Activated CD4-positive, alpha-beta memory T cell treated with anti-CD3 and anti-CD28 coated beads, Interleukin-2, amount 10 ng/mL, durations not matched to agents 7 days and 5 days (primary cell): ENCODE measurements at regions not wholly inside any gene's neighbourhood (a gene's known extent, or its start where the extent isn't known, plus 50 kb on each side); places are given as distances from the start of the nearest gene placed in this dataset.

Experiments
- CTCF ChIA-PET: fragments of 350-600 bp; sonication (Branson Sonifier 250); formaldehyde crosslinking; loops from one replicate; lab custom pipeline; 2021; ENCODE audit warnings: antibody characterized with exemption, inconsistent platforms; lab: Charles Lee
- POLR2A ChIA-PET: fragments of 350-600 bp; sonication (Branson Sonifier 250); formaldehyde crosslinking; loops from one replicate; lab custom pipeline; 2021; ENCODE audit warnings: antibody characterized with exemption; lab: Charles Lee
- DNase-seq: peaks from one replicate; pipeline ENCODE4 v3.0.0-alpha.2; 2020
- H3K27ac Mint-ChIP-seq: one replicate; pipeline ENCODE4 v1.8.0; 2021; ENCODE audit warnings: mild to moderate bottlenecking, mixed read lengths
- H3K27me3 Mint-ChIP-seq: one replicate; pipeline ENCODE4 v1.8.0; 2021; ENCODE audit warnings: mixed read lengths
- H3K36me3 Mint-ChIP-seq: one replicate; pipeline ENCODE4 v1.8.0; 2021; ENCODE audit warnings: low read depth, mixed read lengths
- H3K4me1 Mint-ChIP-seq: one replicate; pipeline ENCODE4 v1.8.0; 2021; ENCODE audit warnings: mixed read lengths
- H3K4me3 Mint-ChIP-seq: one replicate; pipeline ENCODE4 v1.8.0; 2021; ENCODE audit warnings: mild to moderate bottlenecking, mixed read lengths
- H3K9me3 Mint-ChIP-seq: one replicate; pipeline ENCODE4 v1.8.0; 2021; ENCODE audit warnings: mixed read lengths

DNA sequence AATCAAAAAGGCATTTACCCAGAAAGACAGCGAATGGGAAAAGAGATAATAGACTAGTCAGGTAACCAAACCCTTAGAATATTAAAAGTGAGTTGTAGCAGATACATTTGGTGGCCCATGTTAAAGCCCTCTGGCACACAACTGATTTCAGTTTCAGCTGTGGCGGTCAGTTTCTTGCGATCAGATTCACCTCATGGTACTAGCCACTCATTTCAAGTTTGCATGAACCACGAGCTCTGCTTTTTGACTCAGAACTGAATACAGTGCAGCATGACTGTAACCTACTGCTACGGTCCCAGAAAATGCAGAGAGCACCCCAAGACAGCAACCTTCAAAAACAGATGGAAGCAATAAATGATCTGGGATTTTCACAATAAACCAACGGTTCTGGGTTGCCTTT is 919.1 kb upstream of the PCDH10 start:
- Mint-ChIP-seq H3K27me3 (no peaks in the 10 kb centered on the region), H3K9me3 (peaks cover 9% of the 10 kb centered on the region), H3K4me1 (no peaks in the 10 kb centered on the region), H3K4me3 (no peak overlapping the region), H3K27ac (no peak overlapping the region), H3K36me3 (no peaks in the 10 kb centered on the region)
- DNase-seq = no peak
- ChIA-PET POLR2A (no interaction called here), CTCF (no interaction called here)

- ChIA-PET POLR2A (no interaction called here), CTCF (no interaction called here)
- no peak for DNase-seq
- no peaks in the 10 kb centered on the region for H3K27me3 Mint-ChIP-seq
- H3K4me3 Mint-ChIP-seq = no peak overlapping the region
- no peak overlapping the region for H3K27ac Mint-ChIP-seq
- no peaks in the 10 kb centered on the region for H3K36me3 Mint-ChIP-seq
- H3K4me1 Mint-ChIP-seq = no peaks in the 10 kb centered on the region
- H3K9me3 Mint-ChIP-seq = peaks cover 2% of the 10 kb centered on the region
Observed at GRCh38 chr4:132238697-132239096, 910.4 kb upstream of the PCDH10 start.

DNA sequence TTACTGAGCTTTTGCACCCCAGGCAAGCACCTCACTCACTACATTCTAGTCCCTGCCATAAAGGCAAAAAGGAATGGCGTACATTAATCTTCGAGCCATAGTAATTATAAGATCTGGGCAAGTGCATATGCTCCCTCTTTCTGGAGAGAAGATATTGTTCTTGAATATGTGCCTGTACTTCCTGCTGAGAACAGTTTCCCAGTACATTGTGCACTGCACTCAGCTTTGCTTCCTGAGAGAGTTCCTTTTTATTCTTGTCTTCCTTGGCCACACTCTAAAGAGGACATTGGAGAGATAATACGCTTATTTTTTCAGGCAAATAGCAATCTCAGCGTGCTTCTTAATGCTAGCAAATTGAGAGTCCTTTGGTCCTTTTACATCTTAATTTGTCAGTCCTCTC is 909.0 kb upstream of the PCDH10 start:
- H3K4me1 Mint-ChIP-seq = no peaks in the 10 kb centered on the region
- no peaks in the 10 kb centered on the region for H3K36me3 Mint-ChIP-seq
- DNase-seq = no peak
- H3K27me3 Mint-ChIP-seq = no peaks in the 10 kb centered on the region
- CTCF ChIA-PET = no interaction called here
- H3K27ac Mint-ChIP-seq = no peak overlapping the region
- peaks cover 2% of the 10 kb centered on the region for H3K9me3 Mint-ChIP-seq
- no peak overlapping the region for H3K4me3 Mint-ChIP-seq
- POLR2A ChIA-PET = no interaction called here

GRCh38 chr4:132245319-132245718 is 903.8 kb upstream of the PCDH10 start:
- ChIA-PET POLR2A (no interaction called here), CTCF (no interaction called here)
- Mint-ChIP-seq H3K27ac (no peak overlapping the region), H3K4me1 (no peaks in the 10 kb centered on the region), H3K9me3 (peaks cover 5% of the 10 kb centered on the region), H3K36me3 (no peaks in the 10 kb centered on the region), H3K4me3 (no peak overlapping the region), H3K27me3 (no peaks in the 10 kb centered on the region)
- DNase-seq = no peak

- peaks cover 3% of the 10 kb centered on the region for H3K9me3 Mint-ChIP-seq
- no peak overlapping the region for H3K4me3 Mint-ChIP-seq
- CTCF ChIA-PET = no interaction called here
- no peaks in the 10 kb centered on the region for H3K36me3 Mint-ChIP-seq
- H3K27me3 Mint-ChIP-seq = no peaks in the 10 kb centered on the region
- no peak overlapping the region for H3K27ac Mint-ChIP-seq
- POLR2A ChIA-PET = no interaction called here
- H3K4me1 Mint-ChIP-seq = no peaks in the 10 kb centered on the region
- DNase-seq = no peak
Observed at GRCh38 chr4:132264176-132264575, 884.9 kb upstream of the PCDH10 start.

GRCh38 chr4:132266374-132266773 is 882.7 kb upstream of the PCDH10 start:
- H3K36me3 Mint-ChIP-seq = no peaks in the 10 kb centered on the region
- POLR2A ChIA-PET = no interaction called here
- H3K4me1 Mint-ChIP-seq = no peaks in the 10 kb centered on the region
- H3K4me3 Mint-ChIP-seq = no peak overlapping the region
- H3K27ac Mint-ChIP-seq = no peak overlapping the region
- CTCF ChIA-PET = no interaction called here
- H3K27me3 Mint-ChIP-seq = no peaks in the 10 kb centered on the region
- peaks cover 3% of the 10 kb centered on the region for H3K9me3 Mint-ChIP-seq
- DNase-seq = no peak

- Mint-ChIP-seq H3K27ac (no peak overlapping the region), H3K36me3 (no peaks in the 10 kb centered on the region), H3K9me3 (peaks cover 3% of the 10 kb centered on the region), H3K27me3 (no peaks in the 10 kb centered on the region), H3K4me3 (no peak overlapping the region), H3K4me1 (no peaks in the 10 kb centered on the region)
- ChIA-PET CTCF (no interaction called here), POLR2A (no interaction called here)
- DNase-seq = no peak
Observed at GRCh38 chr4:132267321-132267720, 881.8 kb upstream of the PCDH10 start.

GRCh38 chr4:132269303-132269990 is 879.6 kb upstream of the PCDH10 start:
- no peak overlapping the region for H3K4me3 Mint-ChIP-seq
- CTCF ChIA-PET = no interaction called here
- H3K9me3 Mint-ChIP-seq = no peaks in the 10 kb centered on the region
- POLR2A ChIA-PET = no interaction called here
- no peaks in the 10 kb centered on the region for H3K27me3 Mint-ChIP-seq
- no peaks in the 10 kb centered on the region for H3K4me1 Mint-ChIP-seq
- DNase-seq = no peak
- H3K27ac Mint-ChIP-seq = no peak overlapping the region
- H3K36me3 Mint-ChIP-seq = no peaks in the 10 kb centered on the region

DNA sequence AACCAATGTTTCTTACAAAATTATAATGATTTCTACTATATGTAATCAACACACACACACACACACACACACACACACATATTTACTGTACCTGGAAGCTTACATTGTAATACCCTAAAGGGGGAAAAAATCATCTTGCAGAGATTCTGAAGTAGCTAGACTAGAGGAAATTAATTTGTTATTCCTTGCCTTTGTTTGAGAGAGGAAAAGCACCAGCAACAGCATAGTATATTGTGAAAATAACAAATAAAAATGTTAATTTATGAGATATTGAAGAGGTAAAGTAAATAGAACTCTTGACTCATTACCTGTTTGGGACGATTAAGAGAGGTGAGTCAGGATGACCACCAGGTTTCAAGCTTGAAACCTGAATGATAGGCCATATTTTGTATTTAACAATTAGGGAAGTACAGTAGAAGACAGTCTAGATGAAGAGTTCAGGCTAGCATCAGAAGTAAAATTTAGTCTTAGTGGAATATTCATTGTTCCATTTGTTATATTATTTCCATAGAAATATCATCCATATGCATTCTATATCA is 873.4 kb upstream of the PCDH10 start:
- Mint-ChIP-seq H3K27me3 (no peaks in the 10 kb centered on the region), H3K4me3 (no peak overlapping the region), H3K4me1 (no peaks in the 10 kb centered on the region), H3K36me3 (no peaks in the 10 kb centered on the region), H3K9me3 (no peaks in the 10 kb centered on the region), H3K27ac (no peak overlapping the region)
- CTCF ChIA-PET = no interaction called here
- POLR2A ChIA-PET = no interaction called here
- DNase-seq = no peak

DNA sequence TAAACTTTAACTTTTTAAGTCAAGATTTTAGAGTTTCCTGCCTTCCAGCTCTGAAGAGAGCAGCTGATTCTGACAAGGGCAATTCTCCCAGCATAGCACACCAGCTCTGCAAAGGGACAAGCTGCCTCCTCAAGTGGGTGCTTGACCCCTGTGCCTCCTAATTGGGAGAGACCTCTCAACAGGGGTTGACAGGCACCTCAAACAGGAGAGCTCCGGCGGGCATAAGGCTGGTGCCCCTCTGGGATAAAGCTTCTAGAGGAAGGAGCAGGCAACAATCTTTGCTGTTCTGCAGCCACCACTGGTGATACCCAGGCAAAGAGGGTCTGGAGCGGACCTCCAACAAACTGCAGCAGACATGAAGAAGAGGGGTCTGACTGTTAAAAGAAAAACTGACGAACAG is 872.9 kb upstream of the PCDH10 start:
- Mint-ChIP-seq H3K4me1 (no peaks in the 10 kb centered on the region), H3K27me3 (no peaks in the 10 kb centered on the region), H3K36me3 (no peaks in the 10 kb centered on the region), H3K4me3 (no peak overlapping the region), H3K9me3 (no peaks in the 10 kb centered on the region), H3K27ac (no peak overlapping the region)
- ChIA-PET CTCF (no interaction called here), POLR2A (no interaction called here)
- no peak for DNase-seq

DNA sequence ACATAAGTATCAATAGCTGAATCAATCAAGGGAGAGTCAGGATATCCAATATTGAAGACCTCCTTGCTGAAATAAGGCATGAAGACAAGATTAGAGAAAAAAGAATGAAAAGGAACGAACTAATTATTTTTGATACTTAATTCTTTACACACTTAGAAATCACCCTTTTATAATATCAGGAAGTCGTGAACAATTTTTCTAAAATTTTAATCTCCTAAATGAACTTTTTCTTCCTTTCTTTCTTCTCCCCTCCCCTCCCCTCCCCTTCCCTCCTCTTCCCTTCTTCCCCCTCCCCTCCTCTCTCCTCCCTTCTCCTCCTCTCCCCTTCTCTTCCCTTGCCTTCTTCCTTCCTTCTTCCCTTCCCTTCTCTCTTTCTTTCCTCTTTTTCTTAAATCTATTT is 872.1 kb upstream of the PCDH10 start:
- POLR2A ChIA-PET = no interaction called here
- no peaks in the 10 kb centered on the region for H3K27me3 Mint-ChIP-seq

GRCh38 chr4:132281733-132282132 is 867.4 kb upstream of the PCDH10 start:
- H3K27me3 Mint-ChIP-seq = no peaks in the 10 kb centered on the region
- H3K9me3 Mint-ChIP-seq = peaks cover 2% of the 10 kb centered on the region
- no peak overlapping the region for H3K27ac Mint-ChIP-seq
- ChIA-PET POLR2A (no interaction called here), CTCF (no interaction called here)
- H3K4me1 Mint-ChIP-seq = no peaks in the 10 kb centered on the region
- DNase-seq = no peak
- H3K4me3 Mint-ChIP-seq = no peak overlapping the region
- no peaks in the 10 kb centered on the region for H3K36me3 Mint-ChIP-seq

More for the DNA sequence above, 872.1 kb upstream of the PCDH10 start:
- no peak overlapping the region for H3K4me3 Mint-ChIP-seq
- no peaks in the 10 kb centered on the region for H3K9me3 Mint-ChIP-seq
- H3K4me1 Mint-ChIP-seq = no peaks in the 10 kb centered on the region
- DNase-seq = no peak
- H3K27ac Mint-ChIP-seq = no peak overlapping the region
- CTCF ChIA-PET = no interaction called here
- no peaks in the 10 kb centered on the region for H3K36me3 Mint-ChIP-seq

DNA sequence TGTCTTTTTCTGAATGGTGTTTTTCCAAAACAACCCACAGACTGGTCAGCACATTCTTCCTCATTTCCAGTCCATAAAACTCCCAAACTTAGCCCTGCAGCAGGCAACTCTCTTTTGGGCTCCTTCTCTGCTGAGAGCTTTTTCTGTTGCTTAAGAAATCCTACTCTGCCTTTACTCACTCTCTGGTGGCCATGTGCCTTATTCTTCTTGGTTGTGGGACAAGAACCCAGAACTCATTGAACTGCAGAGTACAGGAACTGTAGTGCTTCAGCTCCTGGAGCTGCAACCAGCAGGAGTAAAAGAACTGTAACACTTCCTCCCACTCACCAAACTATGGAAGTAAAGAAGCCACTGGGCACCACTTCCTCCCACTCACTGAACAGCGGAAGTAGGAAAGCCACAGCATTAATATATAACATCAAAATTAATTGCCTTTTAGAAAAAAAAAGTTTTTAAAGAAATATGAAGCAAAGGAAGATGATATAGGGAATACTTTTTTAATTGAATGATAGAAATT is 864.1 kb upstream of the PCDH10 start:
- no peak for DNase-seq
- no peaks in the 10 kb centered on the region for H3K4me1 Mint-ChIP-seq
- POLR2A ChIA-PET = no interaction called here
- CTCF ChIA-PET = no interaction called here
- no peaks in the 10 kb centered on the region for H3K27me3 Mint-ChIP-seq
- H3K27ac Mint-ChIP-seq = no peak overlapping the region
- H3K9me3 Mint-ChIP-seq = peaks cover 8% of the 10 kb centered on the region
- H3K36me3 Mint-ChIP-seq = no peaks in the 10 kb centered on the region
- no peak overlapping the region for H3K4me3 Mint-ChIP-seq

DNA sequence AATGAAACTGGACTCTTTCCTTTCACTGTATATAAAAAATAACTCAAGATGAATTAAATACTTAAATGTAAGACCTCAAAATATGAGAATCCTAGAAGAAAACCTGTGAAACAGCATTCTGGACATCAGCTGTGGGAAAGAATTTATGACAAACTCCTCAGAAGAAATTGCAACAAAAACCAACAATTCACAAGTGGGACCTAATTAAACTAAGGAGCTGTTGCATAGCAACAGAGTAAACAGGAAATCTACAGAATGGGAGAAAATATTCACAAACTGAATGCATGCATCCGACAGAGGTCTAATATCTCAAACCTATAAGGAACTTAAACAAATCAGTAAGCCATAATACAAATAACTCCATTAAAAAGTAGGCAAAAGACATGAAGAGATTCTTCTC is 851.7 kb upstream of the PCDH10 start:
- CTCF ChIA-PET = no interaction called here
- POLR2A ChIA-PET = no interaction called here
- H3K27ac Mint-ChIP-seq = no peak overlapping the region
- no peak for DNase-seq
- H3K36me3 Mint-ChIP-seq = no peaks in the 10 kb centered on the region
- no peaks in the 10 kb centered on the region for H3K27me3 Mint-ChIP-seq
- no peaks in the 10 kb centered on the region for H3K9me3 Mint-ChIP-seq
- no peak overlapping the region for H3K4me3 Mint-ChIP-seq
- no peaks in the 10 kb centered on the region for H3K4me1 Mint-ChIP-seq
